Bone marrow (tissue), 2 donors: ENCODE measurements at regions not wholly inside any gene's neighbourhood (a gene's known extent, or its start where the extent isn't known, plus 50 kb on each side); places are given as distances from the start of the nearest gene placed in this dataset.

Experiments
- DNase-seq, 2 donors: peaks; one replicate each; lab custom pipeline; 2025; lab: John Stamatoyannopoulos, UW

- DNase-seq = no peak
Observed at GRCh38 chr5:3736466-3736865, 140.8 kb downstream of the IRX1 start.

GRCh38 chr5:3736926-3737325, 141.3 kb downstream of the IRX1 start:
- no peak for DNase-seq

GRCh38 chr5:3738919-3739318, 143.3 kb downstream of the IRX1 start:
- no peak for DNase-seq

GRCh38 chr5:3740546-3741373, 145.1 kb downstream of the IRX1 start:
- no peak for DNase-seq

- no peak for DNase-seq
Observed at GRCh38 chr5:3741374-3741770, 145.7 kb downstream of the IRX1 start.

- DNase-seq = no peak
Observed at GRCh38 chr5:3742750-3743149, 147.1 kb downstream of the IRX1 start.

- DNase-seq = no peak
Observed at GRCh38 chr5:3751846-3752245, 156.2 kb downstream of the IRX1 start.

GRCh38 chr5:3778000-3778550, 182.4 kb downstream of the IRX1 start:
- peak in 1 of 2 donors; percentile 37 for DNase-seq

- no peak for DNase-seq
Observed at GRCh38 chr5:3778945-3779344, 183.3 kb downstream of the IRX1 start.

GRCh38 chr5:3780278-3780677, 184.6 kb downstream of the IRX1 start:
- DNase-seq = no peak

GRCh38 chr5:3780907-3781306, 185.3 kb downstream of the IRX1 start:
- no peak for DNase-seq

- no peak for DNase-seq
Observed at GRCh38 chr5:3784854-3785253, 189.2 kb downstream of the IRX1 start.

- DNase-seq = no peak
Observed at GRCh38 chr5:3786165-3786564, 190.5 kb downstream of the IRX1 start.

- DNase-seq = no peak
Observed at GRCh38 chr5:3786891-3787430, 191.3 kb downstream of the IRX1 start.

- no peak for DNase-seq
Observed at GRCh38 chr5:3787604-3788003, 192.0 kb downstream of the IRX1 start.

- no peak for DNase-seq
Observed at GRCh38 chr5:3789519-3790193, 194.0 kb downstream of the IRX1 start.

GRCh38 chr5:3793162-3793561, 197.5 kb downstream of the IRX1 start:
- no peak for DNase-seq

GRCh38 chr5:3794611-3795010, 199.0 kb downstream of the IRX1 start:
- DNase-seq = no peak

GRCh38 chr5:3796736-3797135, 201.1 kb downstream of the IRX1 start:
- no peak for DNase-seq

- DNase-seq = no peak
Observed at GRCh38 chr5:3801967-3802366, 206.3 kb downstream of the IRX1 start.

GRCh38 chr5:3809455-3809854, 213.8 kb downstream of the IRX1 start:
- DNase-seq = no peak

- no peak for DNase-seq
Observed at GRCh38 chr5:3811116-3811515, 215.5 kb downstream of the IRX1 start.

GRCh38 chr5:3818624-3819023, 223.0 kb downstream of the IRX1 start:
- no peak for DNase-seq
